EL (cell line): ENCODE measurements at regions not wholly inside any gene's neighbourhood (a gene's known extent, or its start where the extent isn't known, plus 50 kb on each side); places are given as distances from the start of the nearest gene placed in this dataset.

ENCODE experiments used
- DNase-seq: peaks from one replicate; pipeline ENCODE4 v3.0.0-alpha.2; 2016

GRCh38 chr2:120983344-120983743, 247.7 kb downstream of the GLI2 start:
- no peak for DNase-seq

- DNase-seq = no peak
Observed at GRCh38 chr2:120984046-120984445, 248.4 kb downstream of the GLI2 start.

GRCh38 chr2:120984452-120985173, 248.9 kb downstream of the GLI2 start:
- DNase-seq = no peak

GRCh38 chr2:120985174-120985996, 249.7 kb downstream of the GLI2 start:
- DNase-seq = no peak

- DNase-seq = no peak
Observed at GRCh38 chr2:120985997-120986651, 250.5 kb downstream of the GLI2 start.

GRCh38 chr2:120986898-120987650, 251.4 kb downstream of the GLI2 start:
- no peak for DNase-seq

- no peak for DNase-seq
Observed at GRCh38 chr2:120988051-120988699, 252.5 kb downstream of the GLI2 start.

GRCh38 chr2:120988700-120989511, 253.2 kb downstream of the GLI2 start:
- no peak for DNase-seq

- no peak for DNase-seq
Observed at GRCh38 chr2:120989512-120990441, 254.1 kb downstream of the GLI2 start.

GRCh38 chr2:120990451-120990871, 254.8 kb downstream of the GLI2 start:
- DNase-seq = no peak

- no peak for DNase-seq
Observed at GRCh38 chr2:120991441-120991840, 255.8 kb downstream of the GLI2 start.

GRCh38 chr2:120992791-120993555, 257.3 kb downstream of the GLI2 start:
- DNase-seq = no peak

- DNase-seq = no peak
Observed at GRCh38 chr2:120993661-120994060, 258.0 kb downstream of the GLI2 start.

GRCh38 chr2:120994301-120994995, 258.8 kb downstream of the GLI2 start:
- DNase-seq = no peak

- no peak for DNase-seq
Observed at GRCh38 chr2:120995152-120995551, 259.5 kb downstream of the GLI2 start.

GRCh38 chr2:120995656-120996190, 260.1 kb downstream of the GLI2 start:
- no peak for DNase-seq

GRCh38 chr2:120999377-121000097, 263.9 kb downstream of the GLI2 start:
- DNase-seq = no peak

- DNase-seq = no peak
Observed at GRCh38 chr2:121000804-121001203, 265.1 kb downstream of the GLI2 start.
